HG03175 (cell line): ENCODE measurements at regions not wholly inside any gene's neighbourhood (a gene's known extent, or its start where the extent isn't known, plus 50 kb on each side); places are given as distances from the start of the nearest gene placed in this dataset.
"Not testable (repeated sequence)": the region's sequence is repeated elsewhere in the genome, so short reads cannot be mapped to it uniquely, and the experiment has no call there.

Source experiments
- ATAC-seq: cut with Tn5 transposase; IDR thresholded peaks from one replicate; pipeline ENCODE4 v1.9.1; 2021; ENCODE audit warnings: mild to moderate bottlenecking, moderate library complexity; ENCODE audit not compliant: unreplicated experiment

- no peak for ATAC-seq
Measured at GRCh38 chr16:9603316-9603715, 511.9 kb downstream of the HAPSTR1 start.

- no peak for ATAC-seq
Measured at GRCh38 chr16:9607515-9608230, 516.2 kb downstream of the HAPSTR1 start.

GRCh38 chr16:9610727-9611126 is 519.3 kb downstream of the HAPSTR1 start:
- ATAC-seq, result no peak

GRCh38 chr16:9612267-9612666 is 520.8 kb downstream of the HAPSTR1 start:
- ATAC-seq, result no peak

- ATAC-seq, result no peak
Measured at GRCh38 chr16:9614389-9614788, 522.9 kb downstream of the HAPSTR1 start.

GRCh38 chr16:9622268-9622667 is 530.8 kb downstream of the HAPSTR1 start:
- ATAC-seq, result no peak

GRCh38 chr16:9625122-9625521 is 533.7 kb downstream of the HAPSTR1 start:
- ATAC-seq, result no peak

- ATAC-seq, result no peak
Measured at GRCh38 chr16:9627427-9627826, 536.0 kb downstream of the HAPSTR1 start.

- no peak for ATAC-seq
Measured at GRCh38 chr16:9630119-9630518, 538.7 kb downstream of the HAPSTR1 start.

- ATAC-seq, result no peak
Measured at GRCh38 chr16:9630985-9631384, 539.5 kb downstream of the HAPSTR1 start.

GRCh38 chr16:9633844-9634243 is 542.4 kb downstream of the HAPSTR1 start:
- ATAC-seq, result no peak

GRCh38 chr16:9635150-9635720 is 543.8 kb downstream of the HAPSTR1 start:
- ATAC-seq, result not testable (repeated sequence)

GRCh38 chr16:9644258-9644657 is 538.0 kb downstream of the GRIN2A start:
- no peak for ATAC-seq

- ATAC-seq, result no peak
Measured at GRCh38 chr16:9645911-9646310, 536.3 kb downstream of the GRIN2A start.

GRCh38 chr16:9647981-9648701 is 534.1 kb downstream of the GRIN2A start:
- no peak for ATAC-seq

GRCh38 chr16:9650284-9650683 is 531.9 kb downstream of the GRIN2A start:
- ATAC-seq, result no peak

- ATAC-seq, result no peak
Measured at GRCh38 chr16:9655051-9655450, 527.2 kb downstream of the GRIN2A start.

GRCh38 chr16:9657641-9658040 is 524.6 kb downstream of the GRIN2A start:
- no peak for ATAC-seq

GRCh38 chr16:9658164-9658563 is 524.1 kb downstream of the GRIN2A start:
- no peak for ATAC-seq

- no peak for ATAC-seq
Measured at GRCh38 chr16:9658586-9658985, 523.6 kb downstream of the GRIN2A start.

- ATAC-seq, result no peak
Measured at GRCh38 chr16:9660898-9661297, 521.3 kb downstream of the GRIN2A start.

GRCh38 chr16:9661336-9662017 is 520.8 kb downstream of the GRIN2A start:
- ATAC-seq, result no peak
